ENCODE measurements at regions not wholly inside any gene's neighbourhood (a gene's known extent, or its start where the extent isn't known, plus 50 kb on each side); places are given as distances from the start of the nearest gene placed in this dataset.

- DNase-seq: no peak
Measured at GRCh38 chr6:122028933-122029522, 370.4 kb upstream of the HSF2 start.

- DNase-seq: peak; percentile 24
Measured at GRCh38 chr6:122033564-122034181, 365.8 kb upstream of the HSF2 start.

- no peak for DNase-seq
Measured at GRCh38 chr6:122035173-122035572, 364.3 kb upstream of the HSF2 start.

- DNase-seq: no peak
Measured at GRCh38 chr6:122040261-122040660, 359.2 kb upstream of the HSF2 start.

GRCh38 chr6:122042380-122042779, 357.1 kb upstream of the HSF2 start:
- DNase-seq: no peak

GRCh38 chr6:122042960-122043735, 356.3 kb upstream of the HSF2 start:
- no peak for DNase-seq

- DNase-seq: no peak
Measured at GRCh38 chr6:122048570-122048969, 350.9 kb upstream of the HSF2 start.

- peak; percentile 36 for DNase-seq
Measured at GRCh38 chr6:122049341-122049740, 350.1 kb upstream of the HSF2 start.

- DNase-seq: no peak
Measured at GRCh38 chr6:122050242-122050755, 349.2 kb upstream of the HSF2 start.

- DNase-seq: no peak
Measured at GRCh38 chr6:122052346-122052900, 347.0 kb upstream of the HSF2 start.

GRCh38 chr6:122059918-122060317, 339.5 kb upstream of the HSF2 start:
- DNase-seq: no peak

- no peak for DNase-seq
Measured at GRCh38 chr6:122061855-122062254, 337.6 kb upstream of the HSF2 start.

- DNase-seq: no peak
Measured at GRCh38 chr6:122063076-122063475, 336.4 kb upstream of the HSF2 start.

- DNase-seq: no peak
Measured at GRCh38 chr6:122063761-122064160, 335.7 kb upstream of the HSF2 start.

- no peak for DNase-seq
Measured at GRCh38 chr6:122066200-122066599, 333.3 kb upstream of the HSF2 start.

- no peak for DNase-seq
Measured at GRCh38 chr6:122068291-122068769, 331.1 kb upstream of the HSF2 start.

- no peak for DNase-seq
Measured at GRCh38 chr6:122069932-122070331, 329.5 kb upstream of the HSF2 start.

- DNase-seq: no peak
Measured at GRCh38 chr6:122072014-122072647, 327.3 kb upstream of the HSF2 start.

- DNase-seq: no peak
Measured at GRCh38 chr6:122075084-122075838, 324.2 kb upstream of the HSF2 start.

GRCh38 chr6:122075917-122076316, 323.5 kb upstream of the HSF2 start:
- no peak for DNase-seq

GRCh38 chr6:122077603-122078002, 321.8 kb upstream of the HSF2 start:
- DNase-seq: no peak

GRCh38 chr6:122078481-122078880, 321.0 kb upstream of the HSF2 start:
- no peak for DNase-seq
